ENCODE measurements at regions not wholly inside any gene's neighbourhood (a gene's known extent, or its start where the extent isn't known, plus 50 kb on each side); places are given as distances from the start of the nearest gene placed in this dataset.
"Not testable (repeated sequence)": the region's sequence is repeated elsewhere in the genome, so short reads cannot be mapped to it uniquely, and the experiment has no call there.

- no peak for TF ChIP-seq CTCF (IDR thresholded peaks at IDR 0.05)
- ATAC-seq (ENCODE audit: low read depth) (peak; percentile 80), DNase-seq (peak; percentile 69)
- Mint-ChIP-seq H3K27ac (peak overlapping the region; percentile 69), H3K27me3 (peaks cover 2% of the 10 kb centered on the region), H3K4me3 (peak overlapping the region; percentile 86), H3K9me3 (no peaks in the 10 kb centered on the region), H3K4me1 (peaks cover 33% of the 10 kb centered on the region), H3K36me3 (ENCODE audit: low read depth) (no peaks in the 10 kb centered on the region)
- POLR2A ChIA-PET = interaction anchor here (0.8 to 2.1 kb wide), 3 partner anchors 18 to 64 kb away, joined by 3 to 15 read pairs (median 4); partner anchors contain the start of gene ABCA1
- intact Hi-C loops (cut with micrococcal nuclease) = loop anchor here (1.0 to 10.0 kb wide), 9 partner anchors 23 to 393 kb away; partner anchors contain the start of genes ABCA1, NIPSNAP3A and SLC44A1
- CTCF ChIA-PET = interaction anchor here (1.1 kb wide), 1 partner anchor 23 kb away, joined by 4 read pairs; no protein-coding TSS in a partner anchor
Measured at GRCh38 chr9:104991144-104991953, 63.4 kb upstream of the ABCA1 start.

- no peaks in the 10 kb centered on the region for H3K36me3 Mint-ChIP-seq (ENCODE audit: low read depth)
- H3K27me3 Mint-ChIP-seq = peaks cover 2% of the 10 kb centered on the region
- intact Hi-C loops (cut with micrococcal nuclease) = loop anchor here (5.0 to 10.0 kb wide), 4 partner anchors 60 to 392 kb away; partner anchors contain the start of gene NIPSNAP3A
- peak overlapping the region; percentile 35 for H3K4me3 Mint-ChIP-seq
- ChIA-PET POLR2A (interaction anchor here (2.1 kb wide), 1 partner anchor 66 kb away, joined by 15 read pairs; the partner anchor contains the start of gene ABCA1), CTCF (no interaction called here)
- TF ChIP-seq CTCF (IDR thresholded peaks at IDR 0.05) = no peak
- peaks cover 33% of the 10 kb centered on the region for H3K4me1 Mint-ChIP-seq
- no peak for DNase-seq
- no peak for ATAC-seq (ENCODE audit: low read depth)
- no peaks in the 10 kb centered on the region for H3K9me3 Mint-ChIP-seq
- no peak overlapping the region for H3K27ac Mint-ChIP-seq
Measured at GRCh38 chr9:104992659-104993058, 64.7 kb upstream of the ABCA1 start.

GRCh38 chr9:104993291-104993963, 65.5 kb upstream of the ABCA1 start:
- ChIA-PET CTCF (no interaction called here), POLR2A (no interaction called here)
- Mint-ChIP-seq H3K36me3 (ENCODE audit: low read depth) (no peaks in the 10 kb centered on the region), H3K9me3 (no peaks in the 10 kb centered on the region), H3K27ac (no peak overlapping the region), H3K27me3 (peaks cover 2% of the 10 kb centered on the region), H3K4me1 (peaks cover 33% of the 10 kb centered on the region), H3K4me3 (no peak overlapping the region)
- ATAC-seq (ENCODE audit: low read depth) (no peak), DNase-seq (no peak)
- no peak for TF ChIP-seq CTCF (IDR thresholded peaks at IDR 0.05)
- intact Hi-C loops (cut with micrococcal nuclease) = loop anchor here (5.0 to 10.0 kb wide), 4 partner anchors 59 to 391 kb away; partner anchors contain the start of gene NIPSNAP3A

GRCh38 chr9:104997536-104997935, 69.6 kb upstream of the ABCA1 start:
- H3K27me3 Mint-ChIP-seq = peaks cover 2% of the 10 kb centered on the region
- H3K4me1 Mint-ChIP-seq = peaks cover 11% of the 10 kb centered on the region
- H3K27ac Mint-ChIP-seq = no peak overlapping the region
- no peak for DNase-seq
- TF ChIP-seq CTCF (IDR thresholded peaks at IDR 0.05) = no peak
- no peak for ATAC-seq (ENCODE audit: low read depth)
- no peaks in the 10 kb centered on the region for H3K9me3 Mint-ChIP-seq
- ChIA-PET POLR2A (no interaction called here), CTCF (no interaction called here)
- intact Hi-C loops (cut with micrococcal nuclease) = loop anchor here (10.0 kb wide), 2 partner anchors 253 to 387 kb away; partner anchors contain the start of gene NIPSNAP3A
- no peak overlapping the region for H3K4me3 Mint-ChIP-seq
- H3K36me3 Mint-ChIP-seq (ENCODE audit: low read depth) = no peaks in the 10 kb centered on the region

GRCh38 chr9:104999136-104999535, 71.2 kb upstream of the ABCA1 start:
- Mint-ChIP-seq H3K27ac (no peak overlapping the region), H3K9me3 (no peaks in the 10 kb centered on the region), H3K4me1 (no peaks in the 10 kb centered on the region), H3K27me3 (peaks cover 2% of the 10 kb centered on the region), H3K4me3 (no peak overlapping the region), H3K36me3 (ENCODE audit: low read depth) (no peaks in the 10 kb centered on the region)
- intact Hi-C loops (cut with micrococcal nuclease) = loop anchor here (10.0 kb wide), 2 partner anchors 254 to 386 kb away; partner anchors contain the start of gene NIPSNAP3A
- CTCF ChIA-PET = no interaction called here
- POLR2A ChIA-PET = interaction anchor here (0.7 kb wide), 1 partner anchor 120 kb away, joined by 4 read pairs; no protein-coding TSS in a partner anchor
- ATAC-seq (ENCODE audit: low read depth) (no peak), DNase-seq (no peak)
- TF ChIP-seq CTCF (IDR thresholded peaks at IDR 0.05) = no peak

GRCh38 chr9:105000529-105000928, 72.6 kb upstream of the ABCA1 start:
- H3K9me3 Mint-ChIP-seq; CTCF ChIA-PET; DNase-seq; intact Hi-C loops (cut with micrococcal nuclease); ATAC-seq (ENCODE audit: low read depth); H3K36me3 Mint-ChIP-seq (ENCODE audit: low read depth); H3K4me3 Mint-ChIP-seq; H3K27ac Mint-ChIP-seq; H3K4me1 Mint-ChIP-seq; H3K27me3 Mint-ChIP-seq: not testable (repeated sequence)
- POLR2A ChIA-PET = interaction anchor here (0.6 kb wide), 1 partner anchor 195 kb away, joined by 4 read pairs; no protein-coding TSS in a partner anchor
